Stomach (tissue), 8 donors: ENCODE measurements at regions not wholly inside any gene's neighbourhood (a gene's known extent, or its start where the extent isn't known, plus 50 kb on each side); places are given as distances from the start of the nearest gene placed in this dataset.

Experiments used
- DNase-seq, 2 donors: peaks; one replicate each; pipeline versions ENCODE4 v3.0.0 to v3.0.0-alpha.2; 2013 to 2019
- H3K27ac ChIP-seq, 5 donors: fragments of 200-600 bp in 4 of 5; sonication (generic) in 4 of 5; one replicate each; pipeline ENCODE4 v1.5.1; 2013 to 2019; ENCODE audit warnings: mild to moderate bottlenecking in 1 of 5, moderate library complexity in 1 of 5
- H3K27me3 ChIP-seq, 3 donors: fragments of 200-600 bp; sonication (generic); one replicate each; pipeline ENCODE4 v1.5.1; 2017 to 2019; ENCODE audit warnings: mixed run types in 1 of 3
- H3K36me3 ChIP-seq, 4 donors: fragments of 200-600 bp; sonication (generic); 1 replicate in 3 of 4; 2 replicates in 1 of 4; pipeline ENCODE4 v1.5.1; 2016 to 2019
- H3K4me1 ChIP-seq, 4 donors: fragments of 200-600 bp; sonication (generic); one replicate each; pipeline ENCODE4 v1.5.1; 2016 to 2019
- H3K4me3 ChIP-seq, 4 donors: fragments of 200-600 bp; sonication (generic) in 3 of 4; one replicate each; pipeline ENCODE4 v1.5.1; 2016 to 2019; ENCODE audit warnings: mild to moderate bottlenecking in 1 of 4
- H3K9me3 ChIP-seq, 4 donors: fragments of 200-600 bp; sonication (generic); one replicate each; pipeline ENCODE4 v1.5.1; 2016 to 2019
- EP300 ChIP-seq: sonication (generic); formaldehyde crosslinking; IDR thresholded peaks from one replicate; pipeline ENCODE4 v1.6.1; 2017; ENCODE audit warnings: antibody characterized with exemption
- POLR2A ChIP-seq, 4 donors: fragments of 450-650 bp; IDR thresholded peaks; one replicate each; pipeline ENCODE4 v1.6.1; 2016; ENCODE audit warnings: antibody characterized with exemption in 4 of 4, control low read depth in 2 of 4, mild to moderate bottlenecking in 1 of 4, moderate library complexity in 1 of 4
- POLR2AphosphoS5 ChIP-seq, 3 donors: sonication (generic); formaldehyde crosslinking; IDR thresholded peaks; one replicate each; pipeline ENCODE4 v1.6.1; 2016; ENCODE audit warnings: antibody characterized with exemption in 3 of 3
- WGBS, 5 donors: extraction: QIAGEN DNeasy Blood & Tissue Kit in 3 of 5; methylation state at CpG; one replicate each; pipeline versions ENCODE4 v1.1.5 to v1.1.7; 2013 to 2018; 5-methylcytosine and 5-hydroxymethylcytosine counted together
- intact Hi-C: fragments of 100-400 bp; cut with DNase I; formaldehyde crosslinking; loops from one replicate; pipeline ENCODE4 v1.15.1; 2023; ENCODE audit warnings: low total_unique reads
- TF ChIP-seq, protein P1 (sequence below), 7 experiments: fragments of 450-650 bp in 4 of 7; fragments of 200-600 bp in 3 of 7; sonication (generic) in 3 of 7; IDR thresholded peaks; one replicate each; pipeline ENCODE4 v1.5.1; 2016 to 2019; ENCODE audit warnings: antibody characterized with exemption in 7 of 7, control low read depth in 2 of 7, mild to moderate bottlenecking in 1 of 7
- donor health status: healthy with polysubstance abuse.
- donor health status: Bipolar disorder and iron deficiency.
- donor health status: healthy.

DNA sequence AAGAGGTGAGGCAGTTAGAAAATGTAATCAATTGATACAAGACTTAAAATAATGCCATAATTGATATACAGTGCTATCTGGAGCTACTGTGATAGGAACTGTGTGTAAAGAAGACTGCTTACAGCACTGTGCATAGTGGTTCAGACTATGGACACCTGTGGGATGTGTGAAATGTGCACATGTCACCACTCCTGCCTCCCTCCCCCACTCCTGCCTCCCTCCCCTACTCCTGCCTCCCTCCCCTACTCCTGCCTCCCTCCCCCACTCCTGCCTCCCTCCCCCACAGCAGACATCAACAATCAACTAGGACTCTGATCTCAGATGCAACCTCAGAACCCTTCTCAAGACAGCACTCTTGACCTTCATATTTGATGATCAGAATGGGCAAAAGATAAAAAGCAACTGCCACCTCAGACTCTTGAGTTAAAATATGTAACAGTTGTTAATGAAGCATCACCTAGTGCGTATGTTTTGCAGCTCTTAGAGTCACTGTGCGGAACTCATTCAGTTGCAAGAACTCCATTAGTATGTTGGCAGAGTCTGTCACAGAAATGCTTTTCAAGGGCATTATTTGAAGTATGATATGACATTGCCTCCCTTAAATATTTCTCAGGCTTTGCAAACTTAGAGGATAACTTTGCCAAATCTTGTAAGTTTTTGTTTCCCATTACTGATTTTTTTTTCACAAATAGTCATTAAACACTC is 255.2 kb upstream of the DDHD1 start:
- Histone ChIP-seq H3K27me3 (no peaks in the 10 kb centered on the region), H3K27ac (no peak overlapping the region), H3K4me1 (no peaks in the 10 kb centered on the region), H3K36me3 (no peaks in the 10 kb centered on the region), H3K4me3 (no peak overlapping the region), H3K9me3 (no peaks in the 10 kb centered on the region)
- WGBS, 5 donors = 93 to 99% (median 95%) methylated on average over 2 of the region's 2 CpGs
- TF ChIP-seq POLR2AphosphoS5 (IDR thresholded peaks at IDR 0.05) (no peak), EP300 (no peak), POLR2A (IDR thresholded peaks at IDR 0.05) (no peak)
- TF ChIP-seq, protein P1, sequence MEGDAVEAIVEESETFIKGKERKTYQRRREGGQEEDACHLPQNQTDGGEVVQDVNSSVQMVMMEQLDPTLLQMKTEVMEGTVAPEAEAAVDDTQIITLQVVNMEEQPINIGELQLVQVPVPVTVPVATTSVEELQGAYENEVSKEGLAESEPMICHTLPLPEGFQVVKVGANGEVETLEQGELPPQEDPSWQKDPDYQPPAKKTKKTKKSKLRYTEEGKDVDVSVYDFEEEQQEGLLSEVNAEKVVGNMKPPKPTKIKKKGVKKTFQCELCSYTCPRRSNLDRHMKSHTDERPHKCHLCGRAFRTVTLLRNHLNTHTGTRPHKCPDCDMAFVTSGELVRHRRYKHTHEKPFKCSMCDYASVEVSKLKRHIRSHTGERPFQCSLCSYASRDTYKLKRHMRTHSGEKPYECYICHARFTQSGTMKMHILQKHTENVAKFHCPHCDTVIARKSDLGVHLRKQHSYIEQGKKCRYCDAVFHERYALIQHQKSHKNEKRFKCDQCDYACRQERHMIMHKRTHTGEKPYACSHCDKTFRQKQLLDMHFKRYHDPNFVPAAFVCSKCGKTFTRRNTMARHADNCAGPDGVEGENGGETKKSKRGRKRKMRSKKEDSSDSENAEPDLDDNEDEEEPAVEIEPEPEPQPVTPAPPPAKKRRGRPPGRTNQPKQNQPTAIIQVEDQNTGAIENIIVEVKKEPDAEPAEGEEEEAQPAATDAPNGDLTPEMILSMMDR (IDR thresholded peaks at IDR 0.05) = no peak
- no peak for DNase-seq
- intact Hi-C loops = no loop called here

DNA sequence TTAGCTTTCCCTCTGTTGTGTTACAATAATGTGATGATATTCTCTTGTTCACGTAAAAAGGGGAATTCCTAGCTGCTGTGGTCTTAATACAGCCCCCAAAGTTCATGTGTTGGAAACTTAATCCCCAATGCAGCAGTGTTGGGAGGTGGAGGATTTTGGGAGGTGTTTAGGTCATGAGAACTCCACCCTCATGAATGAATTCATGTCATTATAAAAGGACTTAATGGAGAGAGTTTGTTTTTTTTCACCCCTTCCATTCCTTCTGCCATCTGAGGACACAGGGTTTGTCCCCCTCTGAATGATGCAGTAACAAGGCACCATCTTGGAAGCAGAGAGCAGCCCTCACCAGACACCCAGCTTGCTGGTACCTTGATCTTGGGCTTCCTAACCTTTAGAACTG is 253.4 kb upstream of the DDHD1 start:
- H3K36me3 ChIP-seq = no peaks in the 10 kb centered on the region

DNA sequence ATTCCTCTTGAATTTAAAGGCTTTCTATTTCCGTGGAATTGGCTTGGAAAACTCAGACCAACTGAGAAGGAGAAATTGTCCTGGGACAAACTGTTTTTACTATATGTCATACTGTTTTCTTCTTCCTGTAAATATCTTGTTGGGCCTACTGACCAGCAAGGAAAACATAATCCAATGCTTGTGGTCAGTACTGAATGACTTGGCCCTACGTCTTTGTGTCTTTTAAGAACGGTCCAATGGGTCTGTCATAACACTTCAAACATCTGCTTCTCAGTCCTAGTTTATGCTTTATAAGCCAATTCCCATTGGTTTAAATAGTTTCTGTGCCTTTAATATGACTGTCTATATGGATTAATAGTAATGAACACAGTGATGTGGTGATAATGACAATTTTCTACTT is 248.5 kb upstream of the DDHD1 start:
- Histone ChIP-seq H3K4me1 (no peaks in the 10 kb centered on the region), H3K27ac (no peak overlapping the region), H3K4me3 (no peak overlapping the region), H3K27me3 (no peaks in the 10 kb centered on the region), H3K9me3 (no peaks in the 10 kb centered on the region), H3K36me3 (no peaks in the 10 kb centered on the region)
- no peak for DNase-seq
- intact Hi-C loops = no loop called here
- TF ChIP-seq EP300 (no peak), POLR2A (IDR thresholded peaks at IDR 0.05) (no peak), POLR2AphosphoS5 (IDR thresholded peaks at IDR 0.05) (no peak)
- TF ChIP-seq, protein P1 (IDR thresholded peaks at IDR 0.05) = no peak
- WGBS, 5 donors = 58 to 89% (median 73%) methylated on average over 3 of the region's 3 CpGs

More for the DNA sequence above, 253.4 kb upstream of the DDHD1 start:
- H3K27ac ChIP-seq = no peak overlapping the region
- H3K27me3 ChIP-seq = no peaks in the 10 kb centered on the region
- TF ChIP-seq POLR2A (IDR thresholded peaks at IDR 0.05) = no peak
- TF ChIP-seq, protein P1 (IDR thresholded peaks at IDR 0.05) = no peak
- TF ChIP-seq POLR2AphosphoS5 (IDR thresholded peaks at IDR 0.05) = no peak
- no peak for TF ChIP-seq EP300
- no peak for DNase-seq
- intact Hi-C loops = no loop called here
- no peaks in the 10 kb centered on the region for H3K4me1 ChIP-seq
- no peaks in the 10 kb centered on the region for H3K9me3 ChIP-seq
- no peak overlapping the region for H3K4me3 ChIP-seq
- 75 to 90% (median 82%) methylated on average over 1 of the region's 1 CpG for WGBS, 5 donors

DNA sequence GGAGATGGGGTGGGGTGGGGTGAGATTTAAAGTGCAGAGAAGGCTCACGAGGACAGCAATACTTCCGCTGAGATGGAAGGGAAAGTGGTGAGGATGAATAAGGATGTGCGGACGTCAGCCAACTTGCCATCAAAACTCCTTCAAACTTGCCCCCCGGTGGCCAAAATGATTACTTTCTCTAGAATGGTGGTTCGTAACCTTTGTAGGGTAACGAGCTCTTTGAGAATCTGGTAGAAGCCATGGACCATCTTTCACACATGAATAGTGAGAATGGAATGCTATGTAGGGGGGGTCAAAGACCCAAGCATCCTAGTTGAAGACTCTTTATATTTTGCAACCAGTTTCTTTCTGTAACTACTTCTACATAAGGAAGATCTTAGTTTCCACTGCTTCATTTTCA is 245.9 kb upstream of the DDHD1 start:
- Histone ChIP-seq H3K36me3 (no peaks in the 10 kb centered on the region), H3K4me3 (no peak overlapping the region), H3K27me3 (no peaks in the 10 kb centered on the region), H3K27ac (no peak overlapping the region), H3K9me3 (peaks cover 0 to 15% (median 13%) of the 10 kb centered on the region in 4 donors), H3K4me1 (no peaks in the 10 kb centered on the region)
- TF ChIP-seq, protein P1 (IDR thresholded peaks at IDR 0.05) = no peak
- TF ChIP-seq POLR2A (IDR thresholded peaks at IDR 0.05) (no peak), POLR2AphosphoS5 (IDR thresholded peaks at IDR 0.05) (no peak)
- WGBS, 5 donors = 69 to 78% (median 75%) methylated on average over 7 of the region's 7 CpGs
- intact Hi-C loops = no loop called here
- DNase-seq = no peak
